ENCODE measurements at regions not wholly inside any gene's neighbourhood (a gene's known extent, or its start where the extent isn't known, plus 50 kb on each side); places are given as distances from the start of the nearest gene placed in this dataset.
"Not testable (repeated sequence)": the region's sequence is repeated elsewhere in the genome, so short reads cannot be mapped to it uniquely, and the experiment has no call there.

DNA sequence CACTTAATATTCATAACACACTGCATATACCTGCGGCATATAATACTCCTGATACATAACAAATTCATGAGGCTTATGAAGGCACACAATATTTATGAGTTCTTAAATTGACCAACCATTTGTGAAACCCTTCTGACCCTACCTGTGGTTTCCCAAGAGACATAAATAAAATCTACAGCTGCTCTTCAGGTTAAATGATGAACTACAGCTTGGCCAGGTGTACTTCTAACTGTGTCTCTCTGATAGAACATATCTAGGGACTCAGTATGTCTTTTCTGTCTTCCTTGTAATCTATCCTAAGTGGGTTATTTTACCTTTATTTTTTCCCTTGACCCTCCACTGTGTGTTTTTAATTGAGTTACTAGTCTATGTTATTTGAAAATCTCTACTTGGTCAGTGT, 189.9 kb upstream of the UFM1 start:
- no peak for DNase-seq (ENCODE audit: low read depth, low spot score)

DNA sequence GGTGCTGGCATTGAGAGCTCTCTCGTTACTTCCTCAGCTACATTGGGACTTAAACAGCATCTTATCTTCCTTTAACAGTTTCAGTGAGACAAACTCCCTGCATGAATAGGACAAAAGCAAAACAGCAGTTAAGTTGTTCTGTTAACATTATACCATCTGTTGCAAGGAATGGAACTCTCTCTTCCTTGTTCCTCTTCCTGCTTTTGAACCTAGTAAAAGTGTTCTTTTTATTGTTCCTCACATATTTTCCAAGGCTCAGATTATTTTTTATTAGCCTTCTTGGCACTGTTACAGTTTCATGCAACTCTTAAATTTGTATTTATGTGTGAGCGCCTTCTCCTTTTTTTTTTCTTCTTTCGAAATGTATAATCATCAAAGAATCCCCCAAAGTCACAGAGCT, 202.6 kb upstream of the UFM1 start:
- DNase-seq (ENCODE audit: low read depth, low spot score): no peak

DNA sequence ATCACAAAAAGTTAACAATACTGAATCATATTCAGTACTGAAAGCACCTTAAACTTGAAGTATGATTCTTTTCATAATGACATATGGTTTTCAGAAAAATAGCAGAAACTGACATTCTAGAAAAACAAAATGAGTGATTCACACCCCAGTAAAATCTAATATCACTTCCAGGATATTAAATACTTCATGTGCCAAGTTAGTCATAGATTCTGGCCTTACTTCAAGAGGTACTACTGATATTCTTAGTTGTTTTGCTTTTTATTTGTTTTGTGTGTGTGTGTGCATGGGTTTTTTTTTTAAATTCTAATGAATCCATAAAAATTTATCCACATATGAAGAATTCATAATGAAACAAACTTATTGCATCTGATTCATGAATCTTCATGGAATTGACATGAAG, 207.9 kb upstream of the UFM1 start:
- no peak for DNase-seq (ENCODE audit: low read depth, low spot score)

DNA sequence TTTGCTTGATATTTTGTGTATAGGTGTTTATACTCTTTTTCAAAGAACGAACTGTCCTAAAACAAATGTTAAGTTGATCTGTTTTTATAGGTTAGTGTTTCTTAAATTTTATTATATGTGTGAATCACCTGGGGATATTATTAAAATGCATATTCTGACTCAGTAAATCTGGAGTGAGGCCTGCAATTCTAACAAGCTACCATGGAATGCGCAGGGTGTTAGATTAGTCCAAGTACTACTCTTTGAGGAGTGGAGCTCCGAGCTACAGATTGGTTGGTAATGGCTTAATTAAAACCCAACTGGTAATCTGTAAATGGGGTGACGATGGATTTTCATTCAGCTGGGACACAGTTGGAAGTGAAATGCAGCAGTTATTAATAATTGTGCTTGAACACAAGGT, 214.1 kb upstream of the UFM1 start:
- DNase-seq (ENCODE audit: low read depth, low spot score): no peak

DNA sequence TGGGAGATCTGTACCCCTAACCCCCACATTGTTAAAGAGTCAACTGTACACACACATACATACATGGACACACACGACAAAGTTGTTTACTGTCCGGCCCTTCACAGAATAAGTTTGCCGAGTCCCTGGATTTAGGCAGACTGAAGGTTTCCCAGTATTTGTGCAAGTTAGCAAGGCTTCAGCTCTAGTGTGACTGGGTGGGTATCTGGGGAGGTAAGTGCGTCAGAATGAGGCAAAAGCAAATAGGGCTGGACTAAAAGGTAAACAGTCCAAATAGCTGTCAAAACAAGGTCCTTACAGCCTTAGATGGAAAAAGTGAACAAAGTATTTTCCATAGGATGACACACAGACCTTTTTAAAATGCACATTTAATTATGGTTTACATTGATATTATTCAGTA, 228.4 kb upstream of the UFM1 start:
- DNase-seq (ENCODE audit: low read depth, low spot score): no peak

DNA sequence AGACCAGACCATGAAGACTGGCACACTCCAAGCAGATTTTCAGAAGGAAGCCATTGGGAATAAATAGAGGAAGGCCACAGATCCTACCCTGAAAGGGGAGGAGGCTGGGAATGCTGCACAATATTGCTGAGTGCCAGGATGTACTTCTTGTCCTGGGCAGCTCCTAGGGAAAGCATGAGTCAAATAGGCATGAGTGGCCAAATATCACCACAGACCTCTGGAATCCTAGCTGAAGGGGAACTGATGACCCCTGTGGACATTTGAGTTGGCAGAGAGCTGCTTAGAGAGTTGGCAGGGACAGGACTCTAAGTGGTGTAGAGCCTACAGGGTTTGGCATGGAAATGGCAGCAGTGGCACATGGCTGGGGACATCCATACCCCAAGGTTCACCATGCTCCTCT, 234.3 kb upstream of the TRPC4 start:
- no peak for DNase-seq (ENCODE audit: low read depth, low spot score)

DNA sequence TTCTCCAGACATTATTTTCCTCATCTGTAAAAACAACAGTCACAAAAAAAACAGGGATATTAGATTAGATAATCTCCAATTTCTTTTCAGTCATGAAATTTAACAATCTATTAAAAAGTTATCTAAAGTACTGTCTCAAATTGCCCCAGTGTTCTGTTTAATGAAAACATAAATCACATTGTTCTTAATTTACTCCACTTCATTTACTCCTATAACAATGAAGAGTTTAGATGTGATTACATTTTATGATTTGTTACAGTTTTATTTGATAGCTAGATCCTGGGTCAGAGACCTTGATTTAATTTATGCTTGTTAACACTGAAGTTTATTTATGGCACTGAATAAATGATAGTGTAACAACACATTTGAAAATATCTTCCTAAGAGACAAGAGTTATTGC, 230.2 kb upstream of the TRPC4 start:
- DNase-seq (ENCODE audit: low read depth, low spot score): no peak

DNA sequence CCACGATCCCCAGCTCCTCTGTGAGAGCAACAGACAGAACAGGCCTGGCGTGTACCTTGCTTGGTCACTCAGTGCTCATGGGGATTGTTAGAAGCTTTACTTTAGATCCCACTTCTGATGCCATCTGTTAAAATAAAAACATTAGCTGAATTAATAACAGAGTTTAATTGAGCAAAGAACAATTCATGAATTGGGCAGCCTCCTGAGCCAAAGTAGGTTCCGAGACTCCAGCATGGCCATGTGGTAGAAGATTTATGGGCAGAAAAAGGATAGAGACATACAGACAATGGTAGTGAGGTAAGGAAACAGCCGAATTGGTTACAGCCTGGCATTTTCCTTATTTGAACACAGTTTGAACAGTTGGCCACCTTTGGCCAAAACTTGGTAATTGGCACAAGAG, 223.9 kb upstream of the TRPC4 start:
- DNase-seq (ENCODE audit: low read depth, low spot score): no peak

DNA sequence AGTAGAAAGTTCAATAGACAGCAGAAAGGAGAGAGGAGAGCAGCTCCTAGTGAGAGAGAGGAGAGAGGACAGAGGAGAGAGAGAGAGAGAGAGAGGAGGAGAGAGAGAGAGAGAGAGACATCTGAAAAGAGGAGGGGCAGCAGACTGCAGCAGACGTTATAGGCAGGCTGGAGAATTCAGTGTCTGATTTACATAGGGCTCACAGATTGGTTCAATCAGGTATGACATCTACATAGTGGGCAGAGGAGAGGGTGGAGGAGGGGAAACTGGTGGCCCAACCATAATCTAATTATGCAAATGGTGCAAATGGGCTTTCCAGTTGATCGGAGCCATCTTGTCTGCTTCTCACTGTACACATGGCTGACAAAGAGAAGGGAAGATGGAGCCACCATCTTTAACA, 221.3 kb upstream of the TRPC4 start:
- no peak for DNase-seq (ENCODE audit: low read depth, low spot score)

DNA sequence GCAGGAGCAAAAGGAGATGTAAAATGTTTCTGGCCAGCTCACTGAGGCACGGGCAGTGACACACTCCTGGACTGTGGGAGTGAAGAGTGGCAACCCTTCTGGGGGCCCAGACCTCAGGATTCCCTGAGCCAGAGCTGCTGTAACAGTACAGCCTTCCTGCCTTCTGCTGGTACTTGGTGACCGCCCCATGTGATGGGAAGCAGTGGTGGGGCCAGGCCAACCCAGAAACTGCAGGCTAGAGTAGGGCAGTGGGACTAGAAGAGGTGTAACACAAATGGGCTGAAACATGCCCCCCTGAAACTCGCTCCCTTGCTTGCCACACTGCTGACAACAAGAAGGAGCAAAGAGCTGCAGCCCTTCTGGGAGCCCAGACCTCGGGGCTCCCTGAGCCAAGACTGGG, 217.1 kb upstream of the TRPC4 start:
- DNase-seq (ENCODE audit: low read depth, low spot score): no peak

DNA sequence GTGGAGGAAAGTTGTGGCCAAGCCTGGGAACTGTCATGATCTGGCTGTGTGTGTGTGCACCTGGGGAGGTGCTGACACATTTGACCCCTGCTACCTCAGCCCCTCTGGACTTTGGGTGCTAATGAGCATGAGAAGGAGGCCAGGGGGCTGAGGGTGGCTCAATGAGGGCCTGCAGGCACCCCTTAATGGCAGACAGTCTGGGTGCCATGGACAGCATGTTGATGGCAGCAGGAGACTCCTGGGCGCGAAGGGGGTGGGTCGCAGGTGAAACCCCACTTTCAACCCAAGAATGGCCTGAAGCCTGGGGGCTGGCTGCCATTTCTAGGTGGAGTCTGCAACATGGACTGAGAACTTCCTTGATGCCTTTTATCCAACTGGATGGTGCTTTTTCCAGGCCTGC, 216.4 kb upstream of the TRPC4 start:
- no peak for DNase-seq (ENCODE audit: low read depth, low spot score)

DNA sequence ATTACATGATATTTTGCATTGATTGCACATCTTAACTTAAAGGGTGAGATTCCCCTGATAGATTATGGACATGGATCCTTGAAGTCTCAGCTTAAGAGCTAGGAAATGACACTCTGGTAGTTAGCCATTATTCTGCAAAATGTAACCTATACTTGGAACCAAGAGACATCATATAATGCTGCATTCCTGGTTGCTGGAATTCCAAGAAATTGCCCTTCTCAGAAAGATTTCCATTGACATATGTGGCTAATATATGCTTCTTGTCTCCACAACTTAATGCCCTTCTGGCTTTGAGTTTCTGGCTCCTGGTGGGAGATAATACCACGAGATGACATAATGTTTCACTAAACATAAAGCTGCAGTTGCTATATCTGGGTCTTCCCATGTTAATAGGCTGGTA, 204.4 kb upstream of the TRPC4 start:
- no peak for DNase-seq (ENCODE audit: low read depth, low spot score)

DNA sequence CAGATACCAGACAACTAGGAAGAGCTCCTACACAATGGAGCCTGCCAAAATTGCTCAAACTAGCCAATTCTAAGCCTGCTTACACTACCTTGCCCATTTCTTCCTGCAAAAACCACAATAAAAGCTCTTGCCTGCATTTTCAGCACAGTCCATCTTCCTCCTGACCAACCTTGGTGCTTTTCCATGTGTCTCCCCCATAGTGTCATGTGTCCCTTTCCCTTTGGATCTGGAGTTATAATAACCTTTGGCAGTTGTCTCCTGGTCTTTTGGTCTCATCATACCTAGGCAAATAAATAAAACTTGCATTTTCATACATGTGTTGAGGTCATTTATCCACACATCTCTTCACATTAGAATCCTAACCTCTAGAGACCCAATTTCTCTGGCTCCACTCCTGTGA, 203.1 kb upstream of the TRPC4 start:
- no peak for DNase-seq (ENCODE audit: low read depth, low spot score)

DNA sequence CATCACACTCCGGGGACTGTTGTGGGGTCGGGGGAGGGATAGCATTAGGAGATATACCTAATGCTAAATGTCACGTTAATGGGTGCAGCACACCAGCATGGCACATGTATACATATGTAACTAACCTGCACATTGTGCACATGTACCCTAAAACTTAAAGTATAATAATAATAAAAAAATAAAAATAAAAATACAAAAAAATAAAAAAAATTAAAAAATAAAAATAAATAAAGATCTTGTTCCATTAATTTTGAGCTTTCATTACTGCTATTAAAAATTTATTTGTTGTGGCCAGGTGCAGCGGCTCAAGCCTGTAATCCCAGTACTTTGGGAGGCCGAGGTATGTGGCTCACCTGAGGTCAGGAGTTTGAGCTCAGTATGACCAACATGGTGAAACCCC, 201.8 kb upstream of the TRPC4 start:
- DNase-seq (ENCODE audit: low read depth, low spot score): not testable (repeated sequence)

DNA sequence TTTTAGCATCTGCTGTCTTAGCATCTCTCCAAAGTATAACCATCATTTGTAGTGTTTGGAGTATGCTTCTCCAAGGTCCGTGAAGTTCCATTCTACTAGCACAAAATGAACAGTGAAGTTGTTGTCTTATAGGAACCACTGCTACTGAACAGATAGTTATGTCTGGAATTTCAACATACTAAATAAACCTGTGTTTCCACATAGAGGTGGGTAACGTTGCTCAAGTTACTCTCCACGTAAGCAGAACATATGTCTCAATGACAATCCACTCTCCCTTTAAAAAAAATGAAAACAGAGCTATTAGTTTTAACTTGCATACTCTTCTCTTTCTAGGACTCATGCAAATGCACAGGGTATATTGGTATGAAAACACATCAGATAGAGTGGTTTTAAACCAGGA, 184.3 kb upstream of the TRPC4 start:
- DNase-seq (ENCODE audit: low read depth, low spot score): no peak

DNA sequence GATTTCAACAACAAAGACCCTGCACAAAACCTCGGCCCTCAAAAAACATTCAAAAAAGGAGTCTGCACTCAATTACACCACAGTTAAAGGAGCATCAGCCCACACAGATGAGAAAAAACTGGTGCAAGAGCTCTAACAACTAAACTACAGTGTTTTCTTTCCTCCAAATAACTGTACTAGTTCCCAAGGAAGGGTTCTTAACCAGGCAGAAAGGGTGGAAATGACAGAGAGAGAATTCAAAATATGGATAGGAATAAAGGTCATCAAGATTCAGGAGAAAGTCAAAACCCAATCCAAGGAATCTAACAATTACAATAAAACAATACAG, 176.4 kb upstream of the TRPC4 start:
- no peak for DNase-seq (ENCODE audit: low read depth, low spot score)

DNA sequence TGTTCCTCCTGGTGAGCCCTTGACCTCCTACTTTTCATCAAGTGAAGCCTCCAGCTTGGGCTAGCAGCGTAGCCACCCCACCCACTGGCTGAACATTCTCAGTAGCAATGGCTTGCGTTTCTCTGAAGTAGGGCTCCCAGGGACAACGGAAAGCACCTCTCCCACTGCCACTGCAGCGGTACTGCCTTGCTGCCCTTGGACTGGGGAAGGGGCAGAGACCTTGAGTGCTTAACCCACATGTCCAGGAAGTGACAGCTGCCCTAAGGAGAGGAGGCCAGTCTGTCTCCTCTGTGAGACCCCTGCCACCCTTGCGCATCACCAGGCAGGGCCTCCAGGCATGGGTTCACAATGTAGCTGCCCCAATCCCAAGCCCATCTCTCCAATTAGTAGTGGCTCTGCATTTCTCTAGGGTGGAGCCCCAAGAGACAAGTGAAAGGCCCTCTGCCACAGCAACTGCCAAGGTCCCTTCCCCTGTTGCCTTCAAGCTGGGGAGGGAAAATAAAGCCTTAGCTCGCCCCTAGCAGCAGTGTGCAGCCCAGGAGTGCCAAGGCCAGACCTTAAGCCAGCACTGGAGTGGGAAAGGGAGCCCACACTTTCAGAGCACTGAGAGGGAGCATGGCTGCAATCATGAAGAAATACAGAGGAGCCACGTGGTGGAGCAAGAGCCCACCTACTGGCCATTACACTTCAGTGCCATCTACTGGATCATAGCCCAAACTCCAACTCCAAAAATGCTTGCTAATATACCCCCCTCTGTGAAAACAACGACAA, 175.9 kb upstream of the TRPC4 start:
- no peak for DNase-seq (ENCODE audit: low read depth, low spot score)

DNA sequence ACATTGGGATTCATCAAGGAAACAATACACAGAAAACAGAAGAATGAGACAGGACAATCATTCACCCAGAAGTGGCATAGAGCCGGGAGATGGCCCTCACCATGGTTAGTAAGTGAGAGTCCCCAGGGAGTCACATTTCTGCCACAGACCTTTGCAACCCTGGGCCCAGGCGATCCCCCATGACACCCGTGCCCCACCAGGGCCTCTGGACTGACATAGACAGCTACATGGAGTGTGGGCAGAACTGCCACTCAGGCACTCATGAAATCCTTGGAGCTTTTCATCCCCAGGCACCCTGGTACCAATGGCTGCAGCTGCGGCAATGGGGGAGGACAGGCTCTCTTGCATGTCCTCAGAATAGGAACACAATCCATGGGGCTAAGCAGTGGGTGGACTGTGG, 174.5 kb upstream of the TRPC4 start:
- DNase-seq (ENCODE audit: low read depth, low spot score): no peak

DNA sequence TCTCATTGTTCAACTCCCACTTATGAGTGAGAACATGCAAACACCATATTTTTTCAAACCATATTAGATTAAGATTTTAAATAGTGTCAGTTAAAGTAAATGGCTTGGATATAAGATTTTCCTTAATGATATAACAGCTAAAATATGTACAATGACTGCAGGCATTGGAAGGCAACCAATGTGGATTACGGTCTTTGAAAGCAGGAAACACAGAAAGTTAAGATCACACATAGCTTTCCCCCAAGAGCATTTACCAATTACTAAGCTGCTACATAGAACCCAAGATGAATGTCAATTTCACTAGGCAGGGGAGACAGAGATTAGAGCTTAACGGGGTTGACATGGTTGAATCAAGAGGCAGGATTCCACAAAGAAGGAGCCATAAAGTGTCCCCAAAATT, 173.2 kb upstream of the TRPC4 start:
- DNase-seq (ENCODE audit: low read depth, low spot score): no peak

DNA sequence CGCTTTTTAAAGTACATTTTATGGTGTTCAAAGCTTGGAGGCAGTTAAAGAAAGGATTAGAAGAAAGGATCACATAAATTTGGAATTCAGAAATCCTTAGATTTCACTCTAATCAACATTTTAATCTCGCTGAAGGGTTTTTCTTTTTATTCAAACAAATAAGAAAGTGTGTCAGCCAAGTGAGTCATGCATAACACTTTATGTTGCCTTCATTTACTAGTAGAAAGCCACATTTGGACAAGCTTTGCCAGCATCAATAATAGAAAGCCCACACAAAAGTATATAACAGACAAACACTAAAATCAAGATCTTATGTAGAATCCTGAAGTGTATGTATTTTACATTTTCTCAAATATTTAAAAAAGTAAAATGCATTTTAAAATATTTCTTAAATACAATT, 154.9 kb upstream of the TRPC4 start:
- no peak for DNase-seq (ENCODE audit: low read depth, low spot score)

DNA sequence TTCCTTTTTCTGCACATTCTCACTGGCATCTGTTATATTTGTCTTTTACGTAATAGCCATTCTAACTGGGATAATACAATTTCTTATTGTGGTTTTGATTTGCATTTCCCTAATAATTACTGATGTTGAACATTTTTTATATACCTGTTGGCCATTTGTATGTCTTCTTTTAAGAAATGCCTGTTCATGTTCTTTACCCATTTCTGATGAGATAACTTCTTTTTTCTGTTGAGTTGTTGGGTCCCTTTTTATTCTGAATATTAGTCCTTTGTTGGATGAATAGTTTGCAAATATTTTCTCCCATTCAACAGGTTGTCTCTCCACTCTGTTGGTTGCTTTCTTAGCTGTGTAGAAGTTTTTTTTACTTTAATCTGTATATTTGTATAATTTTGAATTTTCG, 147.7 kb upstream of the TRPC4 start:
- no peak for DNase-seq (ENCODE audit: low read depth, low spot score)

DNA sequence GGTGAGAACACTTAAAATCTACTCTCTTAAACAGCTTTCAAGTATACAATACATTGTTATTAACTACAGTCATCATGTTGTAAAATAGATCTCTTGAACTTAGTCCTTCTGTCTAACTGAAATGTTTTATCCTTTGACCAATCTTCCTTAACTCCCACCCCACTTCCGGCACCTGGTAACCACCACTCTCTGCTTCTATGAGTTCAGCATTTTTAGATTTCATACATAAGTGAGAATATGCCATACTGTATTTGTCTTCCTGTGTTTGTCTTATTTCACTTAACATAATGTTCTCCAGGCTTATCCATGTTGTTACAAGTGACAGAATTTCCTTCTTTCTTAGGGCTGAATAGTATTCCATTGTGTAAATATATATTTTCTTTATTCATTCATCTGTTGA, 144.1 kb upstream of the TRPC4 start:
- no peak for DNase-seq (ENCODE audit: low read depth, low spot score)

DNA sequence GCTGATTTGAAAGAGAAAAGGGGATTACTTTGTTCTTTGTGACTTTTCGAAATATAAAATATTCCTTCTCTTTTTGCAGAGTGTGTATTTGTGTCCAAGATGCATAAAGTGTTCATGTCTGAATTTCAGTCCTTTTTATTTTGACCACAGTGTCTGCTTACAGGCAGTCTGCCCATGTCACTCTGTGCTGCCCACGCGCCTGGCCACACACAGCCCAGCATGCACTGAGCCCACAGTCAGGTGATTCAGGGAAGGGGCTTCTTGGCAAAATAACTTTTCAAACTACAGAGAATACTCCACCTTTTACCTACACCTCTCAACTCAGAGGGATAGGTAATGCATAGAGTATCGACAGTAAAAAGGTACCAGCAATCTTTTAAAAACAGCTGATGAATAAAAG, 142.5 kb upstream of the TRPC4 start:
- no peak for DNase-seq (ENCODE audit: low read depth, low spot score)

DNA sequence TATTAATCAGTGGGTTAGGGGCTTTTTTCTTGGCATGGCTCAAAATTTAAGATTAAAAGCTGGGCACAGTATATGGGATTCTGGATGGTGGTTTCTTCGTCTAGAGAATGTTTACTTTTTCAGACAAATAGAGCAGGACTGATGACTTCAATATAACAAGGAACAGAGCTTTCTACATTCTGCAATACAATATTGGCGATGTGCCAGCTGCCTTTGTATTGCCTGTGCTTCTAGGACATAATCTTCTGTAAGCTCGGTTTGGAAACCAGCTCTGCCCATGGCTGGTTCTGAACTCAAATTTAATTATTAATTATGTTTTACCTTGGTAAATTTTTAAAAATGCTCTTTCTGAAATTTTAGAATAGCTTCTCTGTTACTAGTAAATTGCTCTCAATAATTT, 139.1 kb upstream of the TRPC4 start:
- DNase-seq (ENCODE audit: low read depth, low spot score): no peak

Measured in brain pericyte (primary cell).